Suprapubic skin (tissue), 4 donors: ENCODE measurements at regions not wholly inside any gene's neighbourhood (a gene's known extent, or its start where the extent isn't known, plus 50 kb on each side); places are given as distances from the start of the nearest gene placed in this dataset.

Experiments used
- DNase-seq, 2 donors: peaks; one replicate each; pipeline ENCODE4 v3.0.0-alpha.2; 2019; ENCODE audit warnings: low spot score in 2 of 2
- H3K27ac ChIP-seq: fragments of 200-600 bp; sonication (generic); one replicate; pipeline ENCODE4 v1.5.1; 2019
- H3K27me3 ChIP-seq: fragments of 200-600 bp; sonication (generic); one replicate; pipeline ENCODE4 v1.5.1; 2019
- H3K36me3 ChIP-seq: fragments of 200-600 bp; sonication (generic); one replicate; pipeline ENCODE4 v1.5.1; 2019
- H3K4me1 ChIP-seq: fragments of 200-600 bp; sonication (generic); one replicate; pipeline ENCODE4 v1.5.1; 2019
- H3K4me3 ChIP-seq: fragments of 200-600 bp; sonication (generic); one replicate; pipeline ENCODE4 v1.5.1; 2019; ENCODE audit warnings: mild to moderate bottlenecking
- H3K9me3 ChIP-seq: fragments of 200-600 bp; sonication (generic); one replicate; pipeline ENCODE4 v1.5.1; 2019
- CTCF ChIP-seq, 2 donors: fragments of 200-600 bp in 1 of 2; fragments of 450-650 bp in 1 of 2; sonication (generic) in 1 of 2; IDR thresholded peaks; one replicate each; pipeline ENCODE4 v1.5.1; 2016 to 2019; ENCODE audit warnings: antibody characterized with exemption in 2 of 2, mild to moderate bottlenecking in 1 of 2, moderate library complexity in 1 of 2
- EP300 ChIP-seq: sonication (generic); formaldehyde crosslinking; IDR thresholded peaks from one replicate; pipeline ENCODE4 v1.6.1; 2017; ENCODE audit warnings: antibody characterized with exemption
- POLR2A ChIP-seq, 2 donors: fragments of 450-650 bp; IDR thresholded peaks; one replicate each; pipeline ENCODE4 v1.6.1; 2017; ENCODE audit warnings: antibody characterized with exemption in 2 of 2, mild to moderate bottlenecking in 2 of 2, moderate library complexity in 2 of 2
- POLR2AphosphoS5 ChIP-seq, 3 donors: sonication (generic); formaldehyde crosslinking; IDR thresholded peaks; one replicate each; pipeline ENCODE4 v1.6.1; 2017; ENCODE audit warnings: antibody characterized with exemption in 3 of 3
- WGBS: methylation state at CpG from one replicate; pipeline ENCODE4 v1.1.5; 2018; 5-methylcytosine and 5-hydroxymethylcytosine counted together

- no peak overlapping the region for H3K27ac ChIP-seq
These were observed 265.1 kb upstream of the C16orf82 start for GRCh38 chr16:26801628-26802027.

GRCh38 chr16:26802440-26802839, 264.3 kb upstream of the C16orf82 start:
- TF ChIP-seq CTCF (IDR thresholded peaks at IDR 0.05) = no peak
- TF ChIP-seq EP300 = no peak
- TF ChIP-seq POLR2A (IDR thresholded peaks at IDR 0.05) = no peak
- no peak for TF ChIP-seq POLR2AphosphoS5 (IDR thresholded peaks at IDR 0.05)
- Histone ChIP-seq H3K4me3 (no peak overlapping the region), H3K36me3 (no peaks in the 10 kb centered on the region), H3K27me3 (peaks cover 3% of the 10 kb centered on the region), H3K27ac (no peak overlapping the region), H3K9me3 (no peaks in the 10 kb centered on the region), H3K4me1 (no peaks in the 10 kb centered on the region)
- no peak for DNase-seq
- WGBS = 32% methylated on average over 4 of the region's 4 CpGs

More at GRCh38 chr16:26801628-26802027, 265.1 kb upstream of the C16orf82 start:
- Histone ChIP-seq H3K4me3 (no peak overlapping the region), H3K4me1 (no peaks in the 10 kb centered on the region), H3K9me3 (no peaks in the 10 kb centered on the region), H3K27me3 (peaks cover 3% of the 10 kb centered on the region), H3K36me3 (no peaks in the 10 kb centered on the region)
- TF ChIP-seq CTCF (IDR thresholded peaks at IDR 0.05) (no peak), POLR2AphosphoS5 (IDR thresholded peaks at IDR 0.05) (no peak), EP300 (no peak), POLR2A (IDR thresholded peaks at IDR 0.05) (no peak)
- 94% methylated on average over 3 of the region's 3 CpGs for WGBS
- no peak for DNase-seq

- no peak overlapping the region for H3K4me3 ChIP-seq
- TF ChIP-seq POLR2AphosphoS5 (IDR thresholded peaks at IDR 0.05) (no peak), EP300 (no peak), CTCF (IDR thresholded peaks at IDR 0.05) (no peak), POLR2A (IDR thresholded peaks at IDR 0.05) (no peak)
- DNase-seq = no peak
- H3K9me3 ChIP-seq = no peaks in the 10 kb centered on the region
- H3K27me3 ChIP-seq = peaks cover 3% of the 10 kb centered on the region
- H3K27ac ChIP-seq = no peak overlapping the region
- no peaks in the 10 kb centered on the region for H3K36me3 ChIP-seq
- no peaks in the 10 kb centered on the region for H3K4me1 ChIP-seq
These were observed 263.8 kb upstream of the C16orf82 start for GRCh38 chr16:26802965-26803364.

GRCh38 chr16:26806657-26807056, 260.1 kb upstream of the C16orf82 start:
- no peak overlapping the region for H3K27ac ChIP-seq
- H3K4me1 ChIP-seq = no peaks in the 10 kb centered on the region
- H3K36me3 ChIP-seq = no peaks in the 10 kb centered on the region
- DNase-seq = no peak
- H3K4me3 ChIP-seq = no peak overlapping the region
- 79% methylated on average over 6 of the region's 6 CpGs for WGBS
- H3K9me3 ChIP-seq = no peaks in the 10 kb centered on the region
- H3K27me3 ChIP-seq = no peaks in the 10 kb centered on the region
- no peak for TF ChIP-seq POLR2A (IDR thresholded peaks at IDR 0.05)
- TF ChIP-seq EP300 = no peak
- no peak for TF ChIP-seq POLR2AphosphoS5 (IDR thresholded peaks at IDR 0.05)
- no peak for TF ChIP-seq CTCF (IDR thresholded peaks at IDR 0.05)

- Histone ChIP-seq H3K27ac (no peak overlapping the region), H3K36me3 (no peaks in the 10 kb centered on the region), H3K27me3 (no peaks in the 10 kb centered on the region), H3K9me3 (no peaks in the 10 kb centered on the region), H3K4me1 (no peaks in the 10 kb centered on the region), H3K4me3 (no peak overlapping the region)
- no peak for DNase-seq
- 68% methylated on average over 1 of the region's 2 CpGs for WGBS
- TF ChIP-seq EP300 (no peak), POLR2AphosphoS5 (IDR thresholded peaks at IDR 0.05) (no peak), POLR2A (IDR thresholded peaks at IDR 0.05) (no peak)
These were observed 257.3 kb upstream of the C16orf82 start for GRCh38 chr16:26809461-26809860.

GRCh38 chr16:26816266-26816665, 250.5 kb upstream of the C16orf82 start:
- 74% methylated on average over 7 of the region's 7 CpGs for WGBS
- no peaks in the 10 kb centered on the region for H3K36me3 ChIP-seq

More at GRCh38 chr16:26816266-26816665, 250.5 kb upstream of the C16orf82 start:
- H3K27me3 ChIP-seq = peaks cover 3% of the 10 kb centered on the region
- DNase-seq = no peak
- no peak overlapping the region for H3K27ac ChIP-seq
- TF ChIP-seq POLR2AphosphoS5 (IDR thresholded peaks at IDR 0.05) = no peak
- no peak for TF ChIP-seq EP300
- TF ChIP-seq POLR2A (IDR thresholded peaks at IDR 0.05) = no peak
- H3K9me3 ChIP-seq = no peaks in the 10 kb centered on the region
- no peak overlapping the region for H3K4me3 ChIP-seq
- no peaks in the 10 kb centered on the region for H3K4me1 ChIP-seq
